ENCODE measurements at regions not wholly inside any gene's neighbourhood (a gene's known extent, or its start where the extent isn't known, plus 50 kb on each side); places are given as distances from the start of the nearest gene placed in this dataset.

DNA sequence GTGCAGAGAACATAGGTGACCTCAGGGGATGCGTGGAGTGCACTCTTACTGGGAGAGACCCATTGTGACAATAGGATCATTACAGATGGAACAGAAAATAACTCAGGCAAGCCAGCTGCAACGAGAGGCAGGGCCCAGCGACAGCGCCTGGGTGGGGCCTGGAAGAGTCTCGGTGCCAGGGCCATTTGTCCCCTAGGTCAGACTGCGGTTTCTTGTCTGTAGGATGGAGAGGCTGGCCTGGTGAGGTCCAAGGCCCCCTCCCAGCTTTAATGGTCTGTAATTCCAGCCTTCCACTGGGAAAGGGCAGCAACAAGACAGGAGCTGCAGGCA, 208.6 kb upstream of the APCDD1 start:
- Mint-ChIP-seq H3K27ac (no peak overlapping the region), H3K27me3 (ENCODE audit: insufficient read depth, low read depth, poor library complexity) (peaks cover 2% of the 10 kb centered on the region), H3K4me1 (peaks cover 17% of the 10 kb centered on the region), H3K4me3 (no peak overlapping the region), H3K9me3 (no peaks in the 10 kb centered on the region), H3K36me3 (ENCODE audit: low read depth) (no peaks in the 10 kb centered on the region; the same call in 2 of the 3 replicates)
- Histone ChIP-seq H3F3A (replicated peaks; ENCODE audit: low read depth) (no peaks in the 10 kb centered on the region), H3K79me2 (replicated peaks; ENCODE audit: insufficient read depth) (no peaks in the 10 kb centered on the region), H3K4me2 (no peak overlapping the region), H2AFZ (no peak overlapping the region), H3K4me3 (no peak overlapping the region), H3K9me2 (ENCODE audit: insufficient read depth) (no peaks in the 10 kb centered on the region; the same call in 1 of the 2 replicates), H3K27ac (ENCODE audit: low read depth) (no peak overlapping the region), H3K27me3 (ENCODE audit: insufficient read depth) (no peaks in the 10 kb centered on the region), H3K36me3 (ENCODE audit: insufficient read depth) (no peaks in the 10 kb centered on the region), H4K20me1 (replicated peaks; ENCODE audit: insufficient read depth) (no peaks in the 10 kb centered on the region), H3K4me1 (ENCODE audit: insufficient read depth) (no peaks in the 10 kb centered on the region)
- ATAC-seq: no peak
- DNase-seq (ENCODE audit: low spot score): no peak
- TF ChIP-seq, protein P1, sequence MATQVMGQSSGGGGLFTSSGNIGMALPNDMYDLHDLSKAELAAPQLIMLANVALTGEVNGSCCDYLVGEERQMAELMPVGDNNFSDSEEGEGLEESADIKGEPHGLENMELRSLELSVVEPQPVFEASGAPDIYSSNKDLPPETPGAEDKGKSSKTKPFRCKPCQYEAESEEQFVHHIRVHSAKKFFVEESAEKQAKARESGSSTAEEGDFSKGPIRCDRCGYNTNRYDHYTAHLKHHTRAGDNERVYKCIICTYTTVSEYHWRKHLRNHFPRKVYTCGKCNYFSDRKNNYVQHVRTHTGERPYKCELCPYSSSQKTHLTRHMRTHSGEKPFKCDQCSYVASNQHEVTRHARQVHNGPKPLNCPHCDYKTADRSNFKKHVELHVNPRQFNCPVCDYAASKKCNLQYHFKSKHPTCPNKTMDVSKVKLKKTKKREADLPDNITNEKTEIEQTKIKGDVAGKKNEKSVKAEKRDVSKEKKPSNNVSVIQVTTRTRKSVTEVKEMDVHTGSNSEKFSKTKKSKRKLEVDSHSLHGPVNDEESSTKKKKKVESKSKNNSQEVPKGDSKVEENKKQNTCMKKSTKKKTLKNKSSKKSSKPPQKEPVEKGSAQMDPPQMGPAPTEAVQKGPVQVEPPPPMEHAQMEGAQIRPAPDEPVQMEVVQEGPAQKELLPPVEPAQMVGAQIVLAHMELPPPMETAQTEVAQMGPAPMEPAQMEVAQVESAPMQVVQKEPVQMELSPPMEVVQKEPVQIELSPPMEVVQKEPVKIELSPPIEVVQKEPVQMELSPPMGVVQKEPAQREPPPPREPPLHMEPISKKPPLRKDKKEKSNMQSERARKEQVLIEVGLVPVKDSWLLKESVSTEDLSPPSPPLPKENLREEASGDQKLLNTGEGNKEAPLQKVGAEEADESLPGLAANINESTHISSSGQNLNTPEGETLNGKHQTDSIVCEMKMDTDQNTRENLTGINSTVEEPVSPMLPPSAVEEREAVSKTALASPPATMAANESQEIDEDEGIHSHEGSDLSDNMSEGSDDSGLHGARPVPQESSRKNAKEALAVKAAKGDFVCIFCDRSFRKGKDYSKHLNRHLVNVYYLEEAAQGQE (IDR thresholded peaks at IDR 0.05; ENCODE audit: unreplicated experiment): no peak
- TF ChIP-seq EZH2phosphoT487 (IDR thresholded peaks at IDR 0.05; ENCODE audit: unreplicated experiment) (no peak), NANOG (IDR thresholded peaks at IDR 0.05; ENCODE audit: borderline replicate concordance) (no peak), ZNF114 (CRISPR knock-in tag; IDR thresholded peaks at IDR 0.05) (no peak), CREB1 (CRISPR knock-in tag; IDR thresholded peaks at IDR 0.05; ENCODE audit: low read depth) (no peak), JUNB (IDR thresholded peaks at IDR 0.05; ENCODE audit: unreplicated experiment) (no peak), EZH2 (IDR thresholded peaks at IDR 0.05; ENCODE audit: low read depth, unreplicated experiment) (no peak), POLR2AphosphoS5 (IDR thresholded peaks at IDR 0.05; ENCODE audit: low read depth) (no peak), STAT1 (IDR thresholded peaks at IDR 0.05; ENCODE audit: unreplicated experiment) (no peak), ZNF331 (CRISPR knock-in tag; IDR thresholded peaks at IDR 0.05; ENCODE audit: low read depth) (no peak)
- TF ChIP-seq, protein P2, sequence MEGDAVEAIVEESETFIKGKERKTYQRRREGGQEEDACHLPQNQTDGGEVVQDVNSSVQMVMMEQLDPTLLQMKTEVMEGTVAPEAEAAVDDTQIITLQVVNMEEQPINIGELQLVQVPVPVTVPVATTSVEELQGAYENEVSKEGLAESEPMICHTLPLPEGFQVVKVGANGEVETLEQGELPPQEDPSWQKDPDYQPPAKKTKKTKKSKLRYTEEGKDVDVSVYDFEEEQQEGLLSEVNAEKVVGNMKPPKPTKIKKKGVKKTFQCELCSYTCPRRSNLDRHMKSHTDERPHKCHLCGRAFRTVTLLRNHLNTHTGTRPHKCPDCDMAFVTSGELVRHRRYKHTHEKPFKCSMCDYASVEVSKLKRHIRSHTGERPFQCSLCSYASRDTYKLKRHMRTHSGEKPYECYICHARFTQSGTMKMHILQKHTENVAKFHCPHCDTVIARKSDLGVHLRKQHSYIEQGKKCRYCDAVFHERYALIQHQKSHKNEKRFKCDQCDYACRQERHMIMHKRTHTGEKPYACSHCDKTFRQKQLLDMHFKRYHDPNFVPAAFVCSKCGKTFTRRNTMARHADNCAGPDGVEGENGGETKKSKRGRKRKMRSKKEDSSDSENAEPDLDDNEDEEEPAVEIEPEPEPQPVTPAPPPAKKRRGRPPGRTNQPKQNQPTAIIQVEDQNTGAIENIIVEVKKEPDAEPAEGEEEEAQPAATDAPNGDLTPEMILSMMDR (conservative IDR thresholded peaks at IDR 0.05; ENCODE audit: low read depth in 2 of 2): no peak
- TF ChIP-seq, protein P3, sequence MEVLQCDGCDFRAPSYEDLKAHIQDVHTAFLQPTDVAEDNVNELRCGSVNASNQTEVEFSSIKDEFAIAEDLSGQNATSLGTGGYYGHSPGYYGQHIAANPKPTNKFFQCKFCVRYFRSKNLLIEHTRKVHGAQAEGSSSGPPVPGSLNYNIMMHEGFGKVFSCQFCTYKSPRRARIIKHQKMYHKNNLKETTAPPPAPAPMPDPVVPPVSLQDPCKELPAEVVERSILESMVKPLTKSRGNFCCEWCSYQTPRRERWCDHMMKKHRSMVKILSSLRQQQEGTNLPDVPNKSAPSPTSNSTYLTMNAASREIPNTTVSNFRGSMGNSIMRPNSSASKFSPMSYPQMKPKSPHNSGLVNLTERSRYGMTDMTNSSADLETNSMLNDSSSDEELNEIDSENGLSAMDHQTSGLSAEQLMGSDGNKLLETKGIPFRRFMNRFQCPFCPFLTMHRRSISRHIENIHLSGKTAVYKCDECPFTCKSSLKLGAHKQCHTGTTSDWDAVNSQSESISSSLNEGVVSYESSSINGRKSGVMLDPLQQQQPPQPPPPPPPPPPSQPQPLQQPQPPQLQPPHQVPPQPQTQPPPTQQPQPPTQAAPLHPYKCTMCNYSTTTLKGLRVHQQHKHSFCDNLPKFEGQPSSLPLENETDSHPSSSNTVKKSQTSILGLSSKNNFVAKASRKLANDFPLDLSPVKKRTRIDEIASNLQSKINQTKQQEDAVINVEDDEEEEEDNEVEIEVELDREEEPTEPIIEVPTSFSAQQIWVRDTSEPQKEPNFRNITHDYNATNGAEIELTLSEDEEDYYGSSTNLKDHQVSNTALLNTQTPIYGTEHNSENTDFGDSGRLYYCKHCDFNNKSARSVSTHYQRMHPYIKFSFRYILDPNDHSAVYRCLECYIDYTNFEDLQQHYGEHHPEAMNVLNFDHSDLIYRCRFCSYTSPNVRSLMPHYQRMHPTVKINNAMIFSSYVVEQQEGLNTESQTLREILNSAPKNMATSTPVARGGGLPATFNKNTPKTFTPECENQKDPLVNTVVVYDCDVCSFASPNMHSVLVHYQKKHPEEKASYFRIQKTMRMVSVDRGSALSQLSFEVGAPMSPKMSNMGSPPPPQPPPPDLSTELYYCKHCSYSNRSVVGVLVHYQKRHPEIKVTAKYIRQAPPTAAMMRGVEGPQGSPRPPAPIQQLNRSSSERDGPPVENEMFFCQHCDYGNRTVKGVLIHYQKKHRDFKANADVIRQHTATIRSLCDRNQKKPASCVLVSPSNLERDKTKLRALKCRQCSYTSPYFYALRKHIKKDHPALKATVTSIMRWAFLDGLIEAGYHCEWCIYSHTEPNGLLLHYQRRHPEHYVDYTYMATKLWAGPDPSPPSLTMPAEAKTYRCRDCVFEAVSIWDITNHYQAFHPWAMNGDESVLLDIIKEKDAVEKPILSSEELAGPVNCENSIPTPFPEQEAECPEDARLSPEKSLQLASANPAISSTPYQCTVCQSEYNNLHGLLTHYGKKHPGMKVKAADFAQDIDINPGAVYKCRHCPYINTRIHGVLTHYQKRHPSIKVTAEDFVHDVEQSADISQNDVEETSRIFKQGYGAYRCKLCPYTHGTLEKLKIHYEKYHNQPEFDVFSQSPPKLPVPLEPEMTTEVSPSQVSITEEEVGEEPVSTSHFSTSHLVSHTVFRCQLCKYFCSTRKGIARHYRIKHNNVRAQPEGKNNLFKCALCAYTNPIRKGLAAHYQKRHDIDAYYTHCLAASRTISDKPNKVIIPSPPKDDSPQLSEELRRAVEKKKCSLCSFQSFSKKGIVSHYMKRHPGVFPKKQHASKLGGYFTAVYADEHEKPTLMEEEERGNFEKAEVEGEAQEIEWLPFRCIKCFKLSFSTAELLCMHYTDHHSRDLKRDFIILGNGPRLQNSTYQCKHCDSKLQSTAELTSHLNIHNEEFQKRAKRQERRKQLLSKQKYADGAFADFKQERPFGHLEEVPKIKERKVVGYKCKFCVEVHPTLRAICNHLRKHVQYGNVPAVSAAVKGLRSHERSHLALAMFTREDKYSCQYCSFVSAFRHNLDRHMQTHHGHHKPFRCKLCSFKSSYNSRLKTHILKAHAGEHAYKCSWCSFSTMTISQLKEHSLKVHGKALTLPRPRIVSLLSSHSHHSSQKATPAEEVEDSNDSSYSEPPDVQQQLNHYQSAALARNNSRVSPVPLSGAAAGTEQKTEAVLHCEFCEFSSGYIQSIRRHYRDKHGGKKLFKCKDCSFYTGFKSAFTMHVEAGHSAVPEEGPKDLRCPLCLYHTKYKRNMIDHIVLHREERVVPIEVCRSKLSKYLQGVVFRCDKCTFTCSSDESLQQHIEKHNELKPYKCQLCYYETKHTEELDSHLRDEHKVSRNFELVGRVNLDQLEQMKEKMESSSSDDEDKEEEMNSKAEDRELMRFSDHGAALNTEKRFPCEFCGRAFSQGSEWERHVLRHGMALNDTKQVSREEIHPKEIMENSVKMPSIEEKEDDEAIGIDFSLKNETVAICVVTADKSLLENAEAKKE (CRISPR knock-in tag; IDR thresholded peaks at IDR 0.05): no peak
- TF ChIP-seq, protein P4, sequence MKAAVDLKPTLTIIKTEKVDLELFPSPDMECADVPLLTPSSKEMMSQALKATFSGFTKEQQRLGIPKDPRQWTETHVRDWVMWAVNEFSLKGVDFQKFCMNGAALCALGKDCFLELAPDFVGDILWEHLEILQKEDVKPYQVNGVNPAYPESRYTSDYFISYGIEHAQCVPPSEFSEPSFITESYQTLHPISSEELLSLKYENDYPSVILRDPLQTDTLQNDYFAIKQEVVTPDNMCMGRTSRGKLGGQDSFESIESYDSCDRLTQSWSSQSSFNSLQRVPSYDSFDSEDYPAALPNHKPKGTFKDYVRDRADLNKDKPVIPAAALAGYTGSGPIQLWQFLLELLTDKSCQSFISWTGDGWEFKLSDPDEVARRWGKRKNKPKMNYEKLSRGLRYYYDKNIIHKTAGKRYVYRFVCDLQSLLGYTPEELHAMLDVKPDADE (IDR thresholded peaks at IDR 0.05): no peak
